ENCODE measurements at regions not wholly inside any gene's neighbourhood (a gene's known extent, or its start where the extent isn't known, plus 50 kb on each side); places are given as distances from the start of the nearest gene placed in this dataset.

DNA sequence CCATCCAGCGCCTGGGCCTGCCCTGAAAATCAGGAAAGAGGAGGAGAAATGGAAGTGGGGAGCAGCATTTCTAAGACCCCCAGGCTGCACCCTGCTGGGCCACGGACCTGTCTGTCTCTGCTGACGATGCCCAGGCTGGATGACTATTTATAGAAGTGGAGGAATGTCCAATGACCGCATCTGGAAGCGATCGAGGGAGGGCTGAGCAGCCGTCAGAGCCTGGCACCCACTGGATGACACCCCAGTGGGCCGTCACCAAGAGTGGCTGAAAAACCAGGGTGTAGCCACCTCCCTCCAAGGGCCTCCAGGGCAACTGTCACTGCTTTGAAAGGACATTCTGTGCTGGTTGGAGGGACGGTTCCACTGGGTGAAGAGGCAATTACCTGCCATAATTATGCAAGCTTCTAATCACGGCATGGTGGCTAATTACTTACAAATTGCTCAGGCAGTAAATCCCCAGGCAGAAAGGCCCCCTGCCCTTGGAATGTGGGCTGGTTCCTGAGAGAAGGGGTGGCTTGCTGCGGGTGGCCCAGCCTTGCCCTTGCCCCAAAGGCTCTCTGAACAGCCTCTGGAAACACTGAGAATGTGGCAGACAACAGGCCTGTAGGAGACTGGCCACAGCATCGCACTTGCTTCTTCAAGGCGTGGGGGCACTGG is 332.1 kb downstream of the C16orf95 start:
- Histone ChIP-seq H3K4me2 (ENCODE audit: low read depth, low read length) (no peak overlapping the region), H3F3A (ENCODE audit: insufficient read depth, low read length) (no peaks in the 10 kb centered on the region), H2AFZ (ENCODE audit: low read length) (no peak overlapping the region), H3K36me3 (replicated peaks; ENCODE audit: insufficient read depth, low read length) (no peaks in the 10 kb centered on the region), H3K9me3 (replicated peaks; ENCODE audit: insufficient read depth, low read length) (no peaks in the 10 kb centered on the region), H4K20me1 (ENCODE audit: insufficient read depth, low read length) (no peaks in the 10 kb centered on the region), H3K27me3 (replicated peaks; ENCODE audit: insufficient read depth, low read length) (peaks cover 13% of the 10 kb centered on the region; the same call in 1 of the 2 replicates), H3K4me3 (ENCODE audit: low read length) (no peak overlapping the region), H3K27ac (ENCODE audit: low read length) (no peak overlapping the region), H3K4me1 (ENCODE audit: low read length) (no peaks in the 10 kb centered on the region), H3K9me2 (replicated peaks; ENCODE audit: insufficient read depth, low read length) (no peaks in the 10 kb centered on the region), H3K79me2 (ENCODE audit: low read length) (no peaks in the 10 kb centered on the region), H3K9ac (ENCODE audit: low read length) (no peak overlapping the region)
- TF ChIP-seq EZH2phosphoT487 (IDR thresholded peaks at IDR 0.05; ENCODE audit: low read length) (no peak), EZH2 (optimal IDR thresholded peaks at IDR 0.05; ENCODE audit: low read depth, low read length) (no peak)
- TF ChIP-seq, protein P1, sequence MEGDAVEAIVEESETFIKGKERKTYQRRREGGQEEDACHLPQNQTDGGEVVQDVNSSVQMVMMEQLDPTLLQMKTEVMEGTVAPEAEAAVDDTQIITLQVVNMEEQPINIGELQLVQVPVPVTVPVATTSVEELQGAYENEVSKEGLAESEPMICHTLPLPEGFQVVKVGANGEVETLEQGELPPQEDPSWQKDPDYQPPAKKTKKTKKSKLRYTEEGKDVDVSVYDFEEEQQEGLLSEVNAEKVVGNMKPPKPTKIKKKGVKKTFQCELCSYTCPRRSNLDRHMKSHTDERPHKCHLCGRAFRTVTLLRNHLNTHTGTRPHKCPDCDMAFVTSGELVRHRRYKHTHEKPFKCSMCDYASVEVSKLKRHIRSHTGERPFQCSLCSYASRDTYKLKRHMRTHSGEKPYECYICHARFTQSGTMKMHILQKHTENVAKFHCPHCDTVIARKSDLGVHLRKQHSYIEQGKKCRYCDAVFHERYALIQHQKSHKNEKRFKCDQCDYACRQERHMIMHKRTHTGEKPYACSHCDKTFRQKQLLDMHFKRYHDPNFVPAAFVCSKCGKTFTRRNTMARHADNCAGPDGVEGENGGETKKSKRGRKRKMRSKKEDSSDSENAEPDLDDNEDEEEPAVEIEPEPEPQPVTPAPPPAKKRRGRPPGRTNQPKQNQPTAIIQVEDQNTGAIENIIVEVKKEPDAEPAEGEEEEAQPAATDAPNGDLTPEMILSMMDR (IDR thresholded peaks at IDR 0.05; ENCODE audit: low read length), result no peak
- DNase-seq, result no peak

DNA sequence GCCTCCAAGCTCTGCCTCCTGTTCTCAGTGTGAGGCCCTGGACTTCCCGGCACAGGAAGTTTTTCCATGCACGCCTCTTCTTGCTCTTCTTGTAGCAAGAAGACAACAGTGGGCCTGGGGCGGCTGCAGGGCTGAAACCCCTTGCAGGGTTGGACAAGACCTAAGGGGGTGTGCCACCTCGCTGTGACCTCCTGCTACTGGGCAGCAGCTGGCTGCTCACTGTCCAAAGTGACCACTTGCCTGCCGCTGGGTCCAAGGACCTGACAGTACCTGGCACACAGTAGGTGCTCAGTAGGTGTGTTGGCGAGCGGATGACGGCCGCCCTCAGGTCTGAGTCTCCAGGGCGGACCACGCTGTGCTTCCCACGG is 331.6 kb downstream of the C16orf95 start:
- Histone ChIP-seq H3K4me1 (ENCODE audit: low read length) (no peaks in the 10 kb centered on the region), H3K27ac (ENCODE audit: low read length) (no peak overlapping the region), H3K27me3 (replicated peaks; ENCODE audit: insufficient read depth, low read length) (peaks cover 17% of the 10 kb centered on the region; the same call in 1 of the 2 replicates), H3K9me3 (replicated peaks; ENCODE audit: insufficient read depth, low read length) (no peaks in the 10 kb centered on the region), H3K79me2 (ENCODE audit: low read length) (no peaks in the 10 kb centered on the region), H3K9me2 (replicated peaks; ENCODE audit: insufficient read depth, low read length) (no peaks in the 10 kb centered on the region), H3K36me3 (replicated peaks; ENCODE audit: insufficient read depth, low read length) (no peaks in the 10 kb centered on the region), H3K9ac (ENCODE audit: low read length) (no peak overlapping the region), H2AFZ (ENCODE audit: low read length) (no peak overlapping the region), H3K4me3 (ENCODE audit: low read length) (no peak overlapping the region), H4K20me1 (ENCODE audit: insufficient read depth, low read length) (no peaks in the 10 kb centered on the region), H3F3A (ENCODE audit: insufficient read depth, low read length) (no peaks in the 10 kb centered on the region), H3K4me2 (ENCODE audit: low read depth, low read length) (no peak overlapping the region)
- TF ChIP-seq, protein P1 (IDR thresholded peaks at IDR 0.05; ENCODE audit: low read length), result no peak
- TF ChIP-seq EZH2phosphoT487 (IDR thresholded peaks at IDR 0.05; ENCODE audit: low read length) (no peak), EZH2 (optimal IDR thresholded peaks at IDR 0.05; ENCODE audit: low read depth, low read length) (no peak)
- no peak for DNase-seq

DNA sequence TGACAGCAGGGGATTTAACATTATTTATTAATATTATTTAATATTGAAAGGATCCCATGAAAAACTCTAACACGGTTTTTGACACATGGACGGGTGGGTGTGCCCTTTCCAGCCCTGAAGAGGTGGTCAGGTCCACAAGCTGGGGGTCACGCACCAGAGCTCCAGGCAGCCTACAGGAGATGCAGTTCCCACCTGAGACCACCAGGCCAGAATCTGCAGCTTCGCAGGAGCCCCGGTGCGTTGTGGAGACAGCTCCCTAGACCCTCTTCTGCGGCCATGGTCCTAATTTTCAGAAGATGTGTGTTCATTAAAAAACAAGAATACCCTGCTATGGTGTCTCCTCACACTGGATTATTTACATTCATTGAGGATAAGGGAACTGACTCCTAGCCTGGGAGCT is 331.1 kb downstream of the C16orf95 start:
- no peaks in the 10 kb centered on the region for H3K79me2 ChIP-seq (ENCODE audit: low read length)
- no peak overlapping the region for H2AFZ ChIP-seq (ENCODE audit: low read length)
- H3K4me1 ChIP-seq (ENCODE audit: low read length), result no peaks in the 10 kb centered on the region
- peaks cover 20% of the 10 kb centered on the region; the same call in 1 of the 2 replicates for H3K27me3 ChIP-seq (replicated peaks; ENCODE audit: insufficient read depth, low read length)
- H3F3A ChIP-seq (ENCODE audit: insufficient read depth, low read length), result no peaks in the 10 kb centered on the region
- no peaks in the 10 kb centered on the region for H3K36me3 ChIP-seq (replicated peaks; ENCODE audit: insufficient read depth, low read length)
- no peaks in the 10 kb centered on the region for H3K9me3 ChIP-seq (replicated peaks; ENCODE audit: insufficient read depth, low read length)
- TF ChIP-seq EZH2phosphoT487 (IDR thresholded peaks at IDR 0.05; ENCODE audit: low read length) (no peak), EZH2 (optimal IDR thresholded peaks at IDR 0.05; ENCODE audit: low read depth, low read length) (no peak)
- TF ChIP-seq, protein P1 (IDR thresholded peaks at IDR 0.05; ENCODE audit: low read length), result no peak
- H3K4me3 ChIP-seq (ENCODE audit: low read length), result no peak overlapping the region
- no peak for DNase-seq
- H3K27ac ChIP-seq (ENCODE audit: low read length), result no peak overlapping the region
- no peak overlapping the region for H3K4me2 ChIP-seq (ENCODE audit: low read depth, low read length)
- H3K9ac ChIP-seq (ENCODE audit: low read length), result no peak overlapping the region
- no peaks in the 10 kb centered on the region for H4K20me1 ChIP-seq (ENCODE audit: insufficient read depth, low read length)
- no peaks in the 10 kb centered on the region for H3K9me2 ChIP-seq (replicated peaks; ENCODE audit: insufficient read depth, low read length)
